Parathyroid adenoma (tissue), 2 donors: ENCODE measurements at regions not wholly inside any gene's neighbourhood (a gene's known extent, or its start where the extent isn't known, plus 50 kb on each side); places are given as distances from the start of the nearest gene placed in this dataset.

Experiments
- H2AFZ ChIP-seq: fragments of 300-600 bp; sonication (generic); one replicate; pipeline ENCODE4 v1.7.0; 2017; ENCODE audit warnings: antibody characterized with exemption, mild to moderate bottlenecking
- H3K27ac ChIP-seq: fragments of 300-600 bp; sonication (generic); one replicate; pipeline ENCODE4 v1.7.0; 2017
- H3K27me3 ChIP-seq: fragments of 300-600 bp; sonication (generic); one replicate; pipeline ENCODE4 v1.7.0; 2017; ENCODE audit warnings: low read length; ENCODE audit not compliant: control insufficient read depth, insufficient read depth
- H3K36me3 ChIP-seq: fragments of 300-600 bp; sonication (generic); one replicate; pipeline ENCODE4 v1.7.0; 2017; ENCODE audit warnings: low read length; ENCODE audit not compliant: control insufficient read depth, insufficient read depth
- H3K4me1 ChIP-seq: fragments of 300-600 bp; sonication (generic); one replicate; pipeline ENCODE4 v1.7.0; 2017; ENCODE audit warnings: control low read depth
- H3K4me2 ChIP-seq: fragments of 300-600 bp; sonication (generic); one replicate; pipeline ENCODE4 v1.7.0; 2017; ENCODE audit warnings: low read length
- H3K4me3 ChIP-seq: fragments of 300-600 bp; sonication (generic); one replicate; pipeline ENCODE4 v1.7.0; 2017; ENCODE audit warnings: low read depth, low read length
- H3K79me2 ChIP-seq: fragments of 300-600 bp; sonication (generic); one replicate; pipeline ENCODE4 v1.7.0; 2017; ENCODE audit warnings: control low read depth
- H3K9ac ChIP-seq: fragments of 300-600 bp; sonication (generic); one replicate; pipeline ENCODE4 v1.7.0; 2017; ENCODE audit warnings: mild to moderate bottlenecking
- H3K9me3 ChIP-seq: fragments of 300-600 bp; sonication (generic); one replicate; pipeline ENCODE4 v1.7.0; 2017; ENCODE audit warnings: low read length; ENCODE audit not compliant: control insufficient read depth
- CTCF ChIP-seq: fragments of 300-600 bp; sonication (generic); IDR thresholded peaks from one replicate; pipeline ENCODE4 v1.7.0; 2017; ENCODE audit warnings: antibody characterized with exemption, mild to moderate bottlenecking
- donor health status: primary hyperparathyroidism.

- TF ChIP-seq CTCF = no peak
- no peaks in the 10 kb centered on the region for H3K27me3 ChIP-seq
- H3K79me2 ChIP-seq = no peaks in the 10 kb centered on the region
- no peaks in the 10 kb centered on the region for H3K36me3 ChIP-seq
- H2AFZ ChIP-seq = no peak overlapping the region
- no peak overlapping the region for H3K4me3 ChIP-seq
- H3K4me2 ChIP-seq = no peak overlapping the region
- H3K9ac ChIP-seq = no peak overlapping the region
- no peaks in the 10 kb centered on the region for H3K9me3 ChIP-seq
- H3K27ac ChIP-seq = no peak overlapping the region
- no peaks in the 10 kb centered on the region for H3K4me1 ChIP-seq
Observed at GRCh38 chr11:45597097-45597496, 68.3 kb downstream of the CHST1 start.

DNA sequence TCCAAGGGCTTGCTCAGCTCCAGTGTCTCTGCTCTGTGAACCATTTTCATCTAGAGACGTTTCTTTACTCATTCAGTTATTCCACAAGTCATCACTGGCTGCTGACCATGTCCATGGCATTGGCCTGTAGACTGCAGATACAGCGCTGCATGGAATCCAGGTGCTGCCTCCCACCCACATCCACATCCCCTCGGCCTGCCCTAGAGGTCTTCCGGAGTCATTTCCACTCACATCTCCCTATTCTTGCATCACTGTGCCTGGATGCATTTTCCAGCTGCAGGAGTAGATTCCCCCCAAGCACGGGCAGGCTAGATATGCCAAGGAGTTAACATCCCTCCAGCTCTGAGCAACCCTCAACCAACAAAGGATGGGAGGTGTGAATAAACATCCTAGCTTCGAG is 68.9 kb downstream of the CHST1 start:
- H3K9me3 ChIP-seq = no peaks in the 10 kb centered on the region
- H3K36me3 ChIP-seq = no peaks in the 10 kb centered on the region
- H3K4me3 ChIP-seq = no peak overlapping the region
- H3K79me2 ChIP-seq = no peaks in the 10 kb centered on the region
- no peak overlapping the region for H3K4me2 ChIP-seq
- no peak overlapping the region for H2AFZ ChIP-seq
- H3K9ac ChIP-seq = no peak overlapping the region
- no peak for TF ChIP-seq CTCF
- H3K4me1 ChIP-seq = no peaks in the 10 kb centered on the region
- H3K27ac ChIP-seq = no peak overlapping the region
- H3K27me3 ChIP-seq = no peaks in the 10 kb centered on the region

- no peaks in the 10 kb centered on the region for H3K36me3 ChIP-seq
- H3K79me2 ChIP-seq = no peaks in the 10 kb centered on the region
- no peaks in the 10 kb centered on the region for H3K9me3 ChIP-seq
- no peak overlapping the region for H2AFZ ChIP-seq
- no peak overlapping the region for H3K27ac ChIP-seq
- no peaks in the 10 kb centered on the region for H3K4me1 ChIP-seq
- H3K27me3 ChIP-seq = no peaks in the 10 kb centered on the region
- H3K9ac ChIP-seq = no peak overlapping the region
- no peak for TF ChIP-seq CTCF
- no peak overlapping the region for H3K4me3 ChIP-seq
- no peak overlapping the region for H3K4me2 ChIP-seq
Observed at GRCh38 chr11:45593992-45594391, 71.4 kb downstream of the CHST1 start.

DNA sequence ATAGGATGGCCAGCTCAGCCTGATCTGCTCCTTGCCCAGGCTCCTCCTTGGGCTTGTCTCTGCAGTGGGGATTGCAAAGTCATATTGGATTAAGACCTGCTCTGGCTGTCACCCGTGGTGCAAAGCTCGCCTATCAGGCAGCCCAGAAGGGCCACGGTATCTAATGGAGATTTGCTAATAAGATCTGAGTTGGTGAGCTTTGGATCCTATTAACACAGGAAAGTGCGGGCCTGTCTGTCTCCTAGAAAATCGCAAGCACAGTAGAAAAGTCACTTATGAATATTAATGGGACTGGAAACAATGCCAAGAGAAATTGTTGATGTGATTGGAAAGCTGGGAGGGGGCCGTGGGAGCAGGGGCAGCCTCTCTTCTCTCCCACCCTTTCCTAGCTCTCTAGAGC is 72.8 kb downstream of the CHST1 start:
- H3K4me3 ChIP-seq = no peak overlapping the region
- H3K9ac ChIP-seq = no peak overlapping the region
- no peaks in the 10 kb centered on the region for H3K36me3 ChIP-seq
- H3K27ac ChIP-seq = no peak overlapping the region
- no peak for TF ChIP-seq CTCF
- no peaks in the 10 kb centered on the region for H3K4me1 ChIP-seq
- H3K9me3 ChIP-seq = no peaks in the 10 kb centered on the region
- no peaks in the 10 kb centered on the region for H3K27me3 ChIP-seq
- H3K79me2 ChIP-seq = no peaks in the 10 kb centered on the region
- H2AFZ ChIP-seq = no peak overlapping the region
- H3K4me2 ChIP-seq = no peak overlapping the region

GRCh38 chr11:45590743-45591142 is 74.7 kb downstream of the CHST1 start:
- H3K9ac ChIP-seq = no peak overlapping the region
- H3K79me2 ChIP-seq = no peaks in the 10 kb centered on the region
- H3K9me3 ChIP-seq = no peaks in the 10 kb centered on the region
- no peaks in the 10 kb centered on the region for H3K36me3 ChIP-seq
- H3K27me3 ChIP-seq = no peaks in the 10 kb centered on the region
- H3K27ac ChIP-seq = no peak overlapping the region
- no peak overlapping the region for H3K4me3 ChIP-seq
- no peaks in the 10 kb centered on the region for H3K4me1 ChIP-seq
- no peak overlapping the region for H3K4me2 ChIP-seq
- no peak for TF ChIP-seq CTCF
- H2AFZ ChIP-seq = no peak overlapping the region
